GM12891 (cell line): ENCODE measurements at regions not wholly inside any gene's neighbourhood (a gene's known extent, or its start where the extent isn't known, plus 50 kb on each side); places are given as distances from the start of the nearest gene placed in this dataset.
"Not testable (repeated sequence)": the region's sequence is repeated elsewhere in the genome, so short reads cannot be mapped to it uniquely, and the experiment has no call there.

Experiments used
- POLR2A ChIP-seq: IDR thresholded peaks from 2 replicates; pipeline ENCODE4 v1.6.1; 2011; ENCODE audit warnings: low read depth, low read length, control low read depth
- POLR2AphosphoS5 ChIP-seq: IDR thresholded peaks from 2 replicates; pipeline ENCODE4 v1.6.1; 2011; ENCODE audit warnings: low read depth, low read length, control low read depth
- SPI1 ChIP-seq: IDR thresholded peaks from 2 replicates; pipeline ENCODE4 v1.6.1; 2011; ENCODE audit warnings: low read depth, low read length, control low read depth

- TF ChIP-seq SPI1, POLR2A, POLR2AphosphoS5: not testable (repeated sequence)
These were observed 187.8 kb upstream of the NOTCH2NLA start for GRCh38 chr1:146416642-146417041.
